Activated CD4-positive, alpha-beta T cell treated with anti-CD3 and anti-CD28 coated beads, Interleukin-2, amount 10 ng/mL, durations not matched to agents 7 days and 5 days (primary cell): ENCODE measurements at regions not wholly inside any gene's neighbourhood (a gene's known extent, or its start where the extent isn't known, plus 50 kb on each side); places are given as distances from the start of the nearest gene placed in this dataset.
"Not testable (repeated sequence)": the region's sequence is repeated elsewhere in the genome, so short reads cannot be mapped to it uniquely, and the experiment has no call there.

Experiments used
- CTCF ChIA-PET: fragments of 350-600 bp; sonication (Branson Sonifier 250); formaldehyde crosslinking; loops from one replicate; lab custom pipeline; 2021; ENCODE audit warnings: antibody characterized with exemption; lab: Charles Lee
- POLR2A ChIA-PET: fragments of 350-600 bp; sonication (Branson Sonifier 250); formaldehyde crosslinking; loops from one replicate; lab custom pipeline; 2021; ENCODE audit warnings: antibody characterized with exemption; lab: Charles Lee
- DNase-seq: peaks from one replicate; pipeline ENCODE4 v3.0.0-alpha.2; 2020
- H3K27ac Mint-ChIP-seq: one replicate; pipeline ENCODE4 v1.8.0; 2021; ENCODE audit warnings: mild to moderate bottlenecking, moderate library complexity, mixed read lengths
- H3K27me3 Mint-ChIP-seq: one replicate; pipeline ENCODE4 v1.8.0; 2021; ENCODE audit warnings: mixed read lengths
- H3K36me3 Mint-ChIP-seq: one replicate; pipeline ENCODE4 v1.8.0; 2021; ENCODE audit warnings: low read depth, mixed read lengths
- H3K4me1 Mint-ChIP-seq: one replicate; pipeline ENCODE4 v1.8.0; 2021; ENCODE audit warnings: mixed read lengths
- H3K4me3 Mint-ChIP-seq: one replicate; pipeline ENCODE4 v1.8.0; 2021; ENCODE audit warnings: mild to moderate bottlenecking, moderate library complexity, mixed read lengths
- H3K9me3 Mint-ChIP-seq: one replicate; pipeline ENCODE4 v1.8.0; 2021; ENCODE audit warnings: mixed read lengths

GRCh38 chr15:70513819-70514218 lies 249.5 kb downstream of the UACA start:
- ChIA-PET POLR2A (interaction anchor here (0.6 kb wide), 1 partner anchor 13 kb away, joined by 4 read pairs; no protein-coding TSS in a partner anchor), CTCF (interaction anchor here (1.0 to 1.9 kb wide), 3 partner anchors 14 to 23 kb away, joined by 3 to 5 read pairs (median 5); no protein-coding TSS in a partner anchor)
- Mint-ChIP-seq H3K4me3 (no peak overlapping the region), H3K27ac (no peak overlapping the region), H3K36me3 (peaks cover 24% of the 10 kb centered on the region), H3K27me3 (peaks cover 36% of the 10 kb centered on the region), H3K9me3 (peaks cover 21% of the 10 kb centered on the region), H3K4me1 (peaks cover 15% of the 10 kb centered on the region)
- no peak for DNase-seq

GRCh38 chr15:70512772-70513362 lies 250.5 kb downstream of the UACA start:
- H3K4me1 Mint-ChIP-seq = peaks cover 23% of the 10 kb centered on the region
- peaks cover 24% of the 10 kb centered on the region for H3K36me3 Mint-ChIP-seq
- H3K27me3 Mint-ChIP-seq = peaks cover 34% of the 10 kb centered on the region
- DNase-seq = peak; percentile 76
- no peak overlapping the region for H3K27ac Mint-ChIP-seq
- peaks cover 24% of the 10 kb centered on the region for H3K9me3 Mint-ChIP-seq
- H3K4me3 Mint-ChIP-seq = no peak overlapping the region
- ChIA-PET POLR2A (no interaction called here), CTCF (interaction anchor here (0.6 to 17.9 kb wide), 12 partner anchors 9 to 1045 kb away, joined by 3 to 219 read pairs (median 4); no protein-coding TSS in a partner anchor)

- CTCF ChIA-PET = interaction anchor here (0.6 to 17.9 kb wide), 10 partner anchors 8 to 241 kb away, joined by 3 to 219 read pairs (median 4); no protein-coding TSS in a partner anchor
- Mint-ChIP-seq H3K4me1 (peaks cover 27% of the 10 kb centered on the region), H3K9me3 (peaks cover 25% of the 10 kb centered on the region), H3K27me3 (peaks cover 32% of the 10 kb centered on the region), H3K36me3 (peaks cover 24% of the 10 kb centered on the region)
- H3K4me3 Mint-ChIP-seq, POLR2A ChIA-PET, H3K27ac Mint-ChIP-seq, DNase-seq: not testable (repeated sequence)
Measured at GRCh38 chr15:70511972-70512587, 251.3 kb downstream of the UACA start.

GRCh38 chr15:70510433-70510832 lies 252.9 kb downstream of the UACA start:
- no peak overlapping the region for H3K4me3 Mint-ChIP-seq
- H3K27ac Mint-ChIP-seq = no peak overlapping the region
- CTCF ChIA-PET = interaction anchor here (0.7 to 17.9 kb wide), 7 partner anchors 11 to 1048 kb away, joined by 3 to 219 read pairs (median 4); no protein-coding TSS in a partner anchor
- peaks cover 35% of the 10 kb centered on the region for H3K4me1 Mint-ChIP-seq
- DNase-seq = no peak
- peaks cover 29% of the 10 kb centered on the region for H3K27me3 Mint-ChIP-seq
- peaks cover 24% of the 10 kb centered on the region for H3K36me3 Mint-ChIP-seq
- POLR2A ChIA-PET = no interaction called here
- H3K9me3 Mint-ChIP-seq = peaks cover 28% of the 10 kb centered on the region

GRCh38 chr15:70509731-70510143 lies 253.6 kb downstream of the UACA start:
- peaks cover 28% of the 10 kb centered on the region for H3K9me3 Mint-ChIP-seq
- no peak for DNase-seq
- no peak overlapping the region for H3K27ac Mint-ChIP-seq
- H3K27me3 Mint-ChIP-seq = peaks cover 23% of the 10 kb centered on the region
- peaks cover 42% of the 10 kb centered on the region for H3K4me1 Mint-ChIP-seq
- POLR2A ChIA-PET = no interaction called here
- no peak overlapping the region for H3K4me3 Mint-ChIP-seq
- CTCF ChIA-PET = interaction anchor here (0.8 to 17.9 kb wide), 8 partner anchors 9 to 1034 kb away, joined by 3 to 219 read pairs (median 6); no protein-coding TSS in a partner anchor
- peaks cover 24% of the 10 kb centered on the region for H3K36me3 Mint-ChIP-seq

- CTCF ChIA-PET = interaction anchor here (0.8 to 17.9 kb wide), 8 partner anchors 10 to 1034 kb away, joined by 3 to 219 read pairs (median 6); no protein-coding TSS in a partner anchor
- POLR2A ChIA-PET = no interaction called here
Measured at GRCh38 chr15:70509282-70509662, 254.1 kb downstream of the UACA start.

GRCh38 chr15:70508561-70509281 lies 254.6 kb downstream of the UACA start:
- Mint-ChIP-seq H3K36me3 (peaks cover 24% of the 10 kb centered on the region), H3K27ac (peak overlapping the region; percentile 57), H3K4me3 (no peak overlapping the region), H3K4me1 (peaks cover 52% of the 10 kb centered on the region), H3K9me3 (peaks cover 28% of the 10 kb centered on the region), H3K27me3 (peaks cover 16% of the 10 kb centered on the region)
- no peak for DNase-seq
- CTCF ChIA-PET = interaction anchor here (0.8 to 17.9 kb wide), 10 partner anchors 9 to 1033 kb away, joined by 3 to 219 read pairs (median 4); no protein-coding TSS in a partner anchor
- POLR2A ChIA-PET = interaction anchor here (0.6 to 1.3 kb wide), 2 partner anchors 20 to 63 kb away, joined by 3 to 5 read pairs; no protein-coding TSS in a partner anchor

More at GRCh38 chr15:70509282-70509662, 254.1 kb downstream of the UACA start:
- Mint-ChIP-seq H3K9me3 (peaks cover 28% of the 10 kb centered on the region), H3K4me1 (peaks cover 47% of the 10 kb centered on the region), H3K27ac (peak overlapping the region; percentile 57), H3K4me3 (no peak overlapping the region), H3K36me3 (peaks cover 24% of the 10 kb centered on the region), H3K27me3 (peaks cover 21% of the 10 kb centered on the region)
- DNase-seq = no peak

GRCh38 chr15:70507772-70508371 lies 255.5 kb downstream of the UACA start:
- Mint-ChIP-seq H3K36me3 (peaks cover 24% of the 10 kb centered on the region), H3K9me3 (peaks cover 28% of the 10 kb centered on the region), H3K27ac (no peak overlapping the region), H3K4me1 (peaks cover 61% of the 10 kb centered on the region), H3K27me3 (peaks cover 14% of the 10 kb centered on the region), H3K4me3 (no peak overlapping the region)
- ChIA-PET CTCF (interaction anchor here (0.6 to 17.9 kb wide), 5 partner anchors 10 to 984 kb away, joined by 3 to 219 read pairs (median 3); no protein-coding TSS in a partner anchor), POLR2A (interaction anchor here (1.3 kb wide), 1 partner anchor 19 kb away, joined by 5 read pairs; no protein-coding TSS in a partner anchor)
- DNase-seq = no peak

- peak overlapping the region; percentile 2 for H3K27ac Mint-ChIP-seq
Measured at GRCh38 chr15:70505936-70506912, 257.1 kb downstream of the UACA start.

GRCh38 chr15:70505411-70505919 lies 257.9 kb downstream of the UACA start:
- Mint-ChIP-seq H3K4me1 (peaks cover 71% of the 10 kb centered on the region), H3K27ac (no peak overlapping the region), H3K4me3 (no peak overlapping the region), H3K36me3 (peaks cover 11% of the 10 kb centered on the region), H3K9me3 (peaks cover 16% of the 10 kb centered on the region), H3K27me3 (peaks cover 3% of the 10 kb centered on the region)
- no peak for DNase-seq
- POLR2A ChIA-PET = no interaction called here
- CTCF ChIA-PET = interaction anchor here (0.9 to 17.9 kb wide), 10 partner anchors 8 to 408 kb away, joined by 3 to 219 read pairs (median 5); partner anchors contain the start of gene TLE3

More at GRCh38 chr15:70505936-70506912, 257.1 kb downstream of the UACA start:
- ChIA-PET POLR2A (no interaction called here), CTCF (interaction anchor here (0.9 to 17.9 kb wide), 8 partner anchors 8 to 409 kb away, joined by 3 to 219 read pairs (median 5); partner anchors contain the start of gene TLE3)
- no peak for DNase-seq
- H3K36me3 Mint-ChIP-seq = peaks cover 18% of the 10 kb centered on the region
- peaks cover 73% of the 10 kb centered on the region for H3K4me1 Mint-ChIP-seq
- H3K4me3 Mint-ChIP-seq = no peak overlapping the region
- peaks cover 24% of the 10 kb centered on the region for H3K9me3 Mint-ChIP-seq
- peaks cover 10% of the 10 kb centered on the region for H3K27me3 Mint-ChIP-seq

- ChIA-PET CTCF (interaction anchor here (0.8 to 17.9 kb wide), 10 partner anchors 7 to 419 kb away, joined by 3 to 219 read pairs (median 4); no protein-coding TSS in a partner anchor), POLR2A (no interaction called here)
- Mint-ChIP-seq H3K4me1 (peaks cover 69% of the 10 kb centered on the region), H3K9me3 (peaks cover 12% of the 10 kb centered on the region), H3K4me3 (no peak overlapping the region), H3K27me3 (peaks cover 2% of the 10 kb centered on the region), H3K36me3 (peaks cover 6% of the 10 kb centered on the region), H3K27ac (no peak overlapping the region)
- no peak for DNase-seq
Measured at GRCh38 chr15:70504988-70505387, 258.4 kb downstream of the UACA start.
